Suprapubic skin (tissue), 3 donors: ENCODE measurements at regions not wholly inside any gene's neighbourhood (a gene's known extent, or its start where the extent isn't known, plus 50 kb on each side); places are given as distances from the start of the nearest gene placed in this dataset.

Experiments used
- CTCF ChIP-seq, 2 donors: fragments of 200-600 bp in 1 of 2; fragments of 450-650 bp in 1 of 2; sonication (generic) in 1 of 2; IDR thresholded peaks; one replicate each; pipeline ENCODE4 v1.5.1; 2016 to 2019; ENCODE audit warnings: antibody characterized with exemption in 2 of 2, mild to moderate bottlenecking in 1 of 2, moderate library complexity in 1 of 2
- EP300 ChIP-seq: sonication (generic); formaldehyde crosslinking; IDR thresholded peaks from one replicate; pipeline ENCODE4 v1.6.1; 2017; ENCODE audit warnings: antibody characterized with exemption

GRCh38 chr2:48045613-48046012, 139.3 kb upstream of the FBXO11 start:
- TF ChIP-seq CTCF (IDR thresholded peaks at IDR 0.05) (no peak), EP300 (no peak)
